Neural cell (in vitro differentiated cells): ENCODE measurements at regions not wholly inside any gene's neighbourhood (a gene's known extent, or its start where the extent isn't known, plus 50 kb on each side); places are given as distances from the start of the nearest gene placed in this dataset.

Source experiments
- CTCF ChIP-seq: fragments of 450-650 bp; IDR thresholded peaks from 2 replicates; pipeline ENCODE4 v1.5.1; 2014; ENCODE audit warnings: antibody characterized with exemption, mild to moderate bottlenecking, moderate library complexity; ENCODE audit not compliant: poor library complexity, severe bottlenecking
- MXI1 ChIP-seq: fragments of 450-650 bp; conservative IDR thresholded peaks from 2 replicates; pipeline ENCODE4 v1.6.1; 2014; ENCODE audit warnings: antibody characterized with exemption, mild to moderate bottlenecking; ENCODE audit not compliant: poor library complexity, severe bottlenecking
- POLR2AphosphoS5 ChIP-seq: IDR thresholded peaks from 2 replicates; pipeline ENCODE4 v1.6.1; 2012
- RAD21 ChIP-seq: fragments of 450-650 bp; conservative IDR thresholded peaks from 2 replicates; pipeline ENCODE4 v1.6.1; 2014; ENCODE audit warnings: antibody characterized with exemption, mild to moderate bottlenecking, moderate library complexity
- REST ChIP-seq: IDR thresholded peaks from 2 replicates; pipeline ENCODE4 v1.6.1; 2012; ENCODE audit warnings: borderline replicate concordance

- TF ChIP-seq CTCF (no peak), RAD21 (no peak), POLR2AphosphoS5 (no peak), MXI1 (no peak), REST (no peak)
Measured at GRCh38 chr5:104199771-104200170, 637.2 kb upstream of the NUDT12 start.
